NT2/D1 (cell line): ENCODE measurements at regions not wholly inside any gene's neighbourhood (a gene's known extent, or its start where the extent isn't known, plus 50 kb on each side); places are given as distances from the start of the nearest gene placed in this dataset.

Source experiments
- DNase-seq: peaks from one replicate; pipeline ENCODE4 v3.0.0-alpha.2; 2011; ENCODE audit warnings: low read depth, low spot score
- H3K27me3 ChIP-seq: 2 replicates; pipeline ENCODE4 v1.6.0; 2011; ENCODE audit warnings: mild to moderate bottlenecking; ENCODE audit not compliant: insufficient read length, insufficient read depth
- H3K36me3 ChIP-seq: 2 replicates; pipeline ENCODE4 v1.6.1; 2011; ENCODE audit warnings: mild to moderate bottlenecking, low read length, mixed read lengths; ENCODE audit not compliant: insufficient read depth, insufficient read length
- H3K4me1 ChIP-seq: 2 replicates; pipeline ENCODE4 v1.5.1; 2011; ENCODE audit not compliant: insufficient read depth, insufficient read length
- H3K4me3 ChIP-seq: 2 replicates; pipeline ENCODE4 v1.5.1; 2011; ENCODE audit warnings: low read depth; ENCODE audit not compliant: insufficient read length
- H3K9ac ChIP-seq: 2 replicates; pipeline ENCODE4 v1.6.0; 2011; ENCODE audit warnings: low read depth; ENCODE audit not compliant: insufficient read length
- H3K9me3 ChIP-seq: 2 replicates; pipeline ENCODE4 v1.5.1; 2011; ENCODE audit warnings: mild to moderate bottlenecking, low read length; ENCODE audit not compliant: insufficient read depth
- SUZ12 ChIP-seq: IDR thresholded peaks from 2 replicates; pipeline ENCODE4 v1.6.1; 2011; ENCODE audit not compliant: insufficient read length, insufficient read depth; ENCODE audit errors: extremely low read depth
- YY1 ChIP-seq: IDR thresholded peaks from 2 replicates; pipeline ENCODE4 v1.6.1; 2011; ENCODE audit not compliant: insufficient read length, insufficient read depth
- ZNF274 ChIP-seq: IDR thresholded peaks from 2 replicates; pipeline ENCODE4 v1.6.1; 2011; ENCODE audit warnings: mild to moderate bottlenecking, low read depth, low read length

DNA sequence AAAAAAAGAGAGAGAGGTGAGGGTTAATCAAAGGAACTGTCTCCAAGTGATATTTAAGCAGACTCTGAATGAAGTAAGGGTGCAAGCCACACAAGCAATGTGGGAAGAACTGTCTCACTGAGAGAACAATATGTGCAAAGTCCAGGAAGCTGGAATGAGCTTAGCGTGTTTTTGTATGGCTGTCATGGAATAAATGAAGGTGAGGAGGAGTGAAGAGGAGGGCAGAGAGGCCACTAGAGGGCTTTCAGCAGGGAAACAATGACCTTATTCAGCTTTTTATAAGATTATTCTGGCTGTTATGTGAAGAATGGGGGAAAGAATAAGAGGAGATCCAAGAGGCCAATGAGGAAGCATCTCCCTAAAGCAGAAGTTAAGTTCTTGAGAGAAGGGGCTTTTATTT is 86.9 kb upstream of the COL8A1 start:
- H3K9ac ChIP-seq = no peak overlapping the region
- H3K36me3 ChIP-seq = no peaks in the 10 kb centered on the region
- DNase-seq = no peak
- TF ChIP-seq ZNF274 (no peak), SUZ12 (no peak), YY1 (no peak)
- no peaks in the 10 kb centered on the region for H3K9me3 ChIP-seq
- H3K4me3 ChIP-seq = no peak overlapping the region
- H3K4me1 ChIP-seq = no peaks in the 10 kb centered on the region
- no peaks in the 10 kb centered on the region for H3K27me3 ChIP-seq

- H3K9me3 ChIP-seq = no peaks in the 10 kb centered on the region
- no peak overlapping the region for H3K4me3 ChIP-seq
- H3K27me3 ChIP-seq = no peaks in the 10 kb centered on the region
- no peak for DNase-seq
- TF ChIP-seq SUZ12 (no peak), ZNF274 (no peak), YY1 (no peak)
- no peaks in the 10 kb centered on the region for H3K4me1 ChIP-seq
- H3K36me3 ChIP-seq = no peaks in the 10 kb centered on the region
- no peak overlapping the region for H3K9ac ChIP-seq
These were observed 88.3 kb upstream of the COL8A1 start for GRCh38 chr3:99549957-99550603.

DNA sequence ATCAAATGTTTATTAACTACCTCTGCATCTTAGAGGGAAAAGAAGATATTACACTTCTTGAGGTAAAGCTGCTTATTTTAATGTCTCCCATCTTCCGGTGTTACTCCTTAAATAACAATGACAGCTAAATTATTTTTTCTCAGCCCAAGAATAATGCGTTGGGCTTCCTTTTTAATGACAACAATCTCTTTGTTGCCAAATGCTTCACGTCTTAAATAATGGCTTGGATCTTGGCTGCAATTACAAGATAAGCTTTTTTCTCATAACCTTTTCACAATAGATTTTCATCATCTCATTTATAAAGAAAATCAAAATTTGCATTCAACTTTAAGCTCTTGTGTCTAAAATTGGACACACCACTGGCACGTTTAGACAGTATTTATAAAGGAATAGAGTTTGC is 89.2 kb upstream of the COL8A1 start:
- Histone ChIP-seq H3K9me3 (no peaks in the 10 kb centered on the region), H3K4me1 (no peaks in the 10 kb centered on the region), H3K9ac (no peak overlapping the region), H3K4me3 (no peak overlapping the region), H3K36me3 (no peaks in the 10 kb centered on the region), H3K27me3 (no peaks in the 10 kb centered on the region)
- TF ChIP-seq YY1 (no peak), ZNF274 (no peak), SUZ12 (no peak)
- no peak for DNase-seq

- no peak overlapping the region for H3K4me3 ChIP-seq
- TF ChIP-seq ZNF274 = no peak
- TF ChIP-seq YY1 = no peak
- TF ChIP-seq SUZ12 = no peak
- no peaks in the 10 kb centered on the region for H3K27me3 ChIP-seq
- H3K36me3 ChIP-seq = no peaks in the 10 kb centered on the region
- no peaks in the 10 kb centered on the region for H3K4me1 ChIP-seq
- no peaks in the 10 kb centered on the region for H3K9me3 ChIP-seq
- no peak for DNase-seq
- H3K9ac ChIP-seq = no peak overlapping the region
These were observed 89.7 kb upstream of the COL8A1 start for GRCh38 chr3:99548674-99549073.

- H3K9ac ChIP-seq = no peak overlapping the region
- no peak overlapping the region for H3K4me3 ChIP-seq
These were observed 92.3 kb upstream of the COL8A1 start for GRCh38 chr3:99545941-99546580.

GRCh38 chr3:99544786-99545281 is 93.6 kb upstream of the COL8A1 start:
- Histone ChIP-seq H3K4me1 (no peaks in the 10 kb centered on the region), H3K9ac (no peak overlapping the region), H3K9me3 (no peaks in the 10 kb centered on the region), H3K27me3 (no peaks in the 10 kb centered on the region), H3K4me3 (no peak overlapping the region), H3K36me3 (no peaks in the 10 kb centered on the region)
- no peak for DNase-seq
- TF ChIP-seq ZNF274 (no peak), YY1 (no peak), SUZ12 (no peak)

More at GRCh38 chr3:99545941-99546580, 92.3 kb upstream of the COL8A1 start:
- TF ChIP-seq ZNF274 (no peak), SUZ12 (no peak), YY1 (no peak)
- Histone ChIP-seq H3K36me3 (no peaks in the 10 kb centered on the region), H3K9me3 (no peaks in the 10 kb centered on the region), H3K27me3 (no peaks in the 10 kb centered on the region), H3K4me1 (no peaks in the 10 kb centered on the region)
- no peak for DNase-seq

DNA sequence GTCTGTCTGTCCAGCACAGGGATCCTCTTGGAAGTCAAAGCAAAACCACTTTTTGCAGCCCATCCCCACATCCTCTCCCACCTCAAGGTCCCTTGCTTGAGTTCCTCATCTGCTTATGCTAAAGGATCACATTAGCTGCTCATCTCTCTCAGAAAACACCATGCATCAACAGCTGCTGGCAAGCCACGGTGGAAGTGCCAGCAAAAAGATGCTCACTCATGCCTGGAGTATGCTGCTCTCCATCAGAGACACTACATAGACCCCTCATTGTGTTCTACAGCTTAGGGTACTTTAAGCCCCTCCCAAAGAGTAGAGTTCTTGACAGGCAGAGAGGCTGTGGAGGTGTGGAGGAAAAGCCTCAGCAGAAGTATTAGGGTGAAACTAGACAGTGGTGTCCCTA is 94.6 kb upstream of the COL8A1 start:
- no peaks in the 10 kb centered on the region for H3K36me3 ChIP-seq
- no peaks in the 10 kb centered on the region for H3K27me3 ChIP-seq
- no peak overlapping the region for H3K4me3 ChIP-seq
- no peak for TF ChIP-seq YY1
- TF ChIP-seq SUZ12 = no peak
- no peak for TF ChIP-seq ZNF274
- DNase-seq = no peak
- H3K9ac ChIP-seq = no peak overlapping the region
- H3K9me3 ChIP-seq = no peaks in the 10 kb centered on the region
- H3K4me1 ChIP-seq = no peaks in the 10 kb centered on the region
